ENCODE measurements at regions not wholly inside any gene's neighbourhood (a gene's known extent, or its start where the extent isn't known, plus 50 kb on each side); places are given as distances from the start of the nearest gene placed in this dataset.

- Histone ChIP-seq H3K4me3 (no peak overlapping the region), H3K27ac (no peak overlapping the region), H3K36me3 (no peaks in the 10 kb centered on the region), H3K27me3 (no peaks in the 10 kb centered on the region), H3K9me3 (no peaks in the 10 kb centered on the region), H3K4me1 (ENCODE audit: insufficient read depth) (no peaks in the 10 kb centered on the region)
- intact Hi-C loops (cut with DNase I) = no loop called here
- WGBS, 3 donors = 92 to 99% (median 93%) methylated on average over 21 of the region's 21 CpGs
- no peak for DNase-seq
- TF ChIP-seq CTCF (IDR thresholded peaks at IDR 0.05) = no peak
- no peak for TF ChIP-seq EP300 (IDR thresholded peaks at IDR 0.05)
- TF ChIP-seq POLR2A (IDR thresholded peaks at IDR 0.05) = no peak
Observed at GRCh38 chr9:30799527-30800101, 1584.8 kb upstream of the ACO1 start.

DNA sequence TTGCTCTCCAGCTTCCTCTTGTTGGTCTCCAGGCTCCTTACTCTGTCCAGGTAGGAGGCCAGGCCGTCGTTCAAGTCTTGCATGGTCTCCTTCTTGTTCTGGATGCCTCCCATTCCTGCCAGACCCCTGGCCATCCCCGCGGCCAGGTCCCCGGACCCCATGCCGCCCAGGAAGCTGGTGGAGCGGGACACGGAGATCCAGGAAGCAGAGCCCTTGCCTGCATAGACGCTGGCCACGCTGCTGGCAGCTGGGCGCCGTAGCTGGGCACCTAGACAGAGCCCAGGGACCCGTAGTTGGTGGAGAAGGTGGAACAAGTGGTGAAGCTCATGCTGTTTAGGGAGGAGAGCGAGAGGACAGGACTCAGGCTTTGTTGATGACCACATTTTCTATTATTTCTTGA lies 1584.0 kb upstream of the ACO1 start:
- no peak for DNase-seq
- no peaks in the 10 kb centered on the region for H3K4me1 ChIP-seq (ENCODE audit: insufficient read depth)
- no peaks in the 10 kb centered on the region for H3K9me3 ChIP-seq
- no peak overlapping the region for H3K27ac ChIP-seq
- H3K4me3 ChIP-seq = no peak overlapping the region
- H3K27me3 ChIP-seq = no peaks in the 10 kb centered on the region
- intact Hi-C loops (cut with DNase I) = no loop called here
- 93 to 96% (median 94%) methylated on average over 13 to 14 of the region's 14 CpGs for WGBS, 3 donors
- no peaks in the 10 kb centered on the region for H3K36me3 ChIP-seq
- TF ChIP-seq POLR2A (IDR thresholded peaks at IDR 0.05) (no peak), EP300 (IDR thresholded peaks at IDR 0.05) (no peak), CTCF (IDR thresholded peaks at IDR 0.05) (no peak)

DNA sequence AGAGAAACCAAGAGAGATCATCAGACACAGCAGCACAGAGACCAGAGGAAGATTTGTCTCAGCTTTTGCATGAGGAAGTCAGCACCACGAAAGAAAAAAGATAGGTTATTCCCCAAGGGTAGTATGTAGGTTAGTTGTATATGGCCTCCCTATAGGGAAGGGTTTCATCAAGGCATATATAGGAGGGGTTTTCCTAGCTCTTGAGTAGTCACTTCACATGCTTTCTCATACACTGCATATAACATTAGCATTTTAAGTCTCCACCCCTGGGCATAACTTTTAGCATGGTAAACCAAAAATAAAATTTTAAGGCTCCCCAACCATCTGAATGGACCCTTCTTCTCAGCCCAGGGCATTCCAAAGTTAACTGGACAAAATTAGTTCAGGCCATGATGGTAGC lies 1571.6 kb upstream of the ACO1 start:
- Histone ChIP-seq H3K36me3 (no peaks in the 10 kb centered on the region), H3K27ac (no peak overlapping the region), H3K9me3 (no peaks in the 10 kb centered on the region), H3K4me3 (no peak overlapping the region), H3K27me3 (no peaks in the 10 kb centered on the region), H3K4me1 (ENCODE audit: insufficient read depth) (no peaks in the 10 kb centered on the region)
- 78 to 93% (median 93%) methylated on average over 1 of the region's 1 CpG for WGBS, 3 donors
- DNase-seq = no peak
- TF ChIP-seq CTCF (IDR thresholded peaks at IDR 0.05) = no peak
- TF ChIP-seq EP300 (IDR thresholded peaks at IDR 0.05) = no peak
- TF ChIP-seq POLR2A (IDR thresholded peaks at IDR 0.05) = no peak
- intact Hi-C loops (cut with DNase I) = no loop called here

DNA sequence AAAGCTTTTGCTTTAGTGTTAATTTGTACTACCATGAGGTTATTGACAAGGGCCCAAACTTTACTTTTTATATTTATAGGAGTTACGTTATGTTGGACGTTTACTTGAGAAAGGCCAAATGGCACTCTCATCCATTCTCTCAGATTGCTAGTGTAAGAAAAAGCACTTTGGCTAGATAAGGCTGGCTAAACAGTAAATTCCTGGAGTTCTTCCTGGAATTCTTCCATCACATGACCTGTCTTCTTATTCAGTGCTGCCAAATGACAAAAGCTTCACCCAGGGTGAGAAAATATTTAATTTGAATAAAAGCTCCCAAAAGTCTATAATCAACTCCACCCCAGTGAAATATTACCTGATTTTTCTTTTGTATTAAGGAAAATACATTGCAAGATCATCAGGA lies 1568.9 kb upstream of the ACO1 start:
- no peak overlapping the region for H3K4me3 ChIP-seq
- H3K9me3 ChIP-seq = no peaks in the 10 kb centered on the region
- 2 to 5% (median 2%) methylated on average over 2 of the region's 2 CpGs for WGBS, 3 donors
- intact Hi-C loops (cut with DNase I) = no loop called here
- no peak overlapping the region for H3K27ac ChIP-seq
- H3K27me3 ChIP-seq = no peaks in the 10 kb centered on the region
- TF ChIP-seq EP300 (IDR thresholded peaks at IDR 0.05) (no peak), CTCF (IDR thresholded peaks at IDR 0.05) (no peak), POLR2A (IDR thresholded peaks at IDR 0.05) (no peak)
- no peak for DNase-seq
- no peaks in the 10 kb centered on the region for H3K36me3 ChIP-seq
- no peaks in the 10 kb centered on the region for H3K4me1 ChIP-seq (ENCODE audit: insufficient read depth)

Measured in ovary (tissue), 7 donors.